ENCODE measurements at regions not wholly inside any gene's neighbourhood (a gene's known extent, or its start where the extent isn't known, plus 50 kb on each side); places are given as distances from the start of the nearest gene placed in this dataset.
A peak's percentile ranks its signal among the peaks of the same experiment; 100 is the strongest.

GRCh38 chr13:40074338-40074737, 418.9 kb downstream of the COG6 start:
- DNase-seq (ENCODE audit: low read depth in 2 of 2), result no peak

- DNase-seq (ENCODE audit: low read depth in 2 of 2), result no peak
Measured at GRCh38 chr13:40075281-40075680, 419.8 kb downstream of the COG6 start.

GRCh38 chr13:40076765-40077362, 421.4 kb downstream of the COG6 start:
- no peak for DNase-seq (ENCODE audit: low read depth in 2 of 2)

GRCh38 chr13:40077396-40078027, 422.1 kb downstream of the COG6 start:
- no peak for DNase-seq (ENCODE audit: low read depth in 2 of 2)

GRCh38 chr13:40079721-40080120, 424.3 kb downstream of the COG6 start:
- DNase-seq (ENCODE audit: low read depth in 2 of 2), result no peak

GRCh38 chr13:40080676-40081075, 425.2 kb downstream of the COG6 start:
- DNase-seq (ENCODE audit: low read depth in 2 of 2), result no peak

GRCh38 chr13:40082639-40083038, 427.2 kb downstream of the COG6 start:
- no peak for DNase-seq (ENCODE audit: low read depth in 2 of 2)

GRCh38 chr13:40083841-40084240, 428.4 kb downstream of the COG6 start:
- DNase-seq (ENCODE audit: low read depth in 2 of 2), result no peak

GRCh38 chr13:40084934-40085333, 429.5 kb downstream of the COG6 start:
- no peak for DNase-seq (ENCODE audit: low read depth in 2 of 2)

- DNase-seq (ENCODE audit: low read depth in 2 of 2), result no peak
Measured at GRCh38 chr13:40087091-40088002, 431.9 kb downstream of the COG6 start.

GRCh38 chr13:40094056-40094455, 438.6 kb downstream of the COG6 start:
- no peak for DNase-seq (ENCODE audit: low read depth in 2 of 2)

GRCh38 chr13:40095695-40096356, 440.4 kb downstream of the COG6 start:
- no peak for DNase-seq (ENCODE audit: low read depth in 2 of 2)

GRCh38 chr13:40096357-40096901, 441.0 kb downstream of the COG6 start:
- DNase-seq (ENCODE audit: low read depth in 2 of 2), result peak in 1 of 2 donors; percentile 26

GRCh38 chr13:40098246-40098645, 442.8 kb downstream of the COG6 start:
- no peak for DNase-seq (ENCODE audit: low read depth in 2 of 2)

- peak in 1 of 2 donors; percentile 30 for DNase-seq (ENCODE audit: low read depth in 2 of 2)
Measured at GRCh38 chr13:40101708-40102359, 446.4 kb downstream of the COG6 start.

GRCh38 chr13:40102360-40102727, 446.9 kb downstream of the COG6 start:
- DNase-seq (ENCODE audit: low read depth in 2 of 2), result no peak

GRCh38 chr13:40102854-40103253, 447.4 kb downstream of the COG6 start:
- peak; percentile 84 to 87 for DNase-seq (ENCODE audit: low read depth in 2 of 2)

- DNase-seq (ENCODE audit: low read depth in 2 of 2), result no peak
Measured at GRCh38 chr13:40103864-40104263, 448.4 kb downstream of the COG6 start.

- no peak for DNase-seq (ENCODE audit: low read depth in 2 of 2)
Measured at GRCh38 chr13:40105231-40105630, 449.8 kb downstream of the COG6 start.

GRCh38 chr13:40109351-40109844, 453.9 kb downstream of the COG6 start:
- DNase-seq (ENCODE audit: low read depth in 2 of 2), result no peak

- no peak for DNase-seq (ENCODE audit: low read depth in 2 of 2)
Measured at GRCh38 chr13:40113643-40114304, 458.3 kb downstream of the COG6 start.

All from stimulated activated CD8-positive, alpha-beta memory T cell treated with anti-CD3 and anti-CD28 coated beads, Interleukin-2, amount 100 ng/mL, for 48 hours (primary cell).